H9 (cell line): ENCODE measurements at regions not wholly inside any gene's neighbourhood (a gene's known extent, or its start where the extent isn't known, plus 50 kb on each side); places are given as distances from the start of the nearest gene placed in this dataset.

Experiments
- DNase-seq: peaks from one replicate; pipeline ENCODE4 v3.0.0-alpha.2; 2017
- H2AFZ ChIP-seq: one replicate; pipeline ENCODE4 v1.6.1; 2013; ENCODE audit warnings: mild to moderate bottlenecking, low read length, control low read depth, moderate library complexity
- H2AK5ac ChIP-seq: 2 replicates; pipeline ENCODE4 v1.6.1; 2013; ENCODE audit warnings: low read length, control low read depth, mixed read lengths; ENCODE audit not compliant: insufficient read length
- H2BK120ac ChIP-seq: one replicate; pipeline ENCODE4 v1.6.1; 2013; ENCODE audit warnings: low read depth, mild to moderate bottlenecking, low read length, control low read depth, inconsistent platforms; ENCODE audit not compliant: poor library complexity, severe bottlenecking
- H2BK12ac ChIP-seq: 2 replicates; pipeline ENCODE4 v1.6.1; 2013; ENCODE audit warnings: low read length, control low read depth, mixed read lengths, low read depth; ENCODE audit not compliant: insufficient read length
- H2BK15ac ChIP-seq: 2 replicates; pipeline ENCODE4 v1.6.1; 2013; ENCODE audit warnings: low read depth, low read length, control low read depth
- H2BK20ac ChIP-seq: one replicate; pipeline ENCODE4 v1.6.1; 2013; ENCODE audit warnings: low read depth, mild to moderate bottlenecking, low read length, control low read depth, inconsistent platforms; ENCODE audit not compliant: poor library complexity, severe bottlenecking
- H2BK5ac ChIP-seq: 2 replicates; pipeline ENCODE4 v1.6.1; 2013; ENCODE audit warnings: low read length, control low read depth, mixed read lengths; ENCODE audit not compliant: insufficient read length
- H3K14ac ChIP-seq: 2 replicates; pipeline ENCODE4 v1.6.1; 2013; ENCODE audit warnings: low read length, control low read depth; ENCODE audit not compliant: insufficient read depth
- H3K18ac ChIP-seq: 2 replicates; pipeline ENCODE4 v1.6.1; 2013; ENCODE audit warnings: low read depth, mild to moderate bottlenecking, mixed read lengths, low read length, control low read depth; ENCODE audit not compliant: insufficient read length
- H3K23ac ChIP-seq: 2 replicates; pipeline ENCODE4 v1.6.1; 2013; ENCODE audit warnings: low read length, control low read depth, mixed read lengths, low read depth; ENCODE audit not compliant: insufficient read length
- H3K23me2 ChIP-seq: 2 replicates; pipeline ENCODE4 v1.6.1; 2013; ENCODE audit warnings: low read depth, mild to moderate bottlenecking, mixed read lengths, low read length, control low read depth; ENCODE audit not compliant: insufficient read length, poor library complexity, severe bottlenecking
- H3K27ac ChIP-seq: 2 replicates; pipeline ENCODE4 v1.5.1; 2013; ENCODE audit warnings: low read length, control low read depth, mixed read lengths, low read depth; ENCODE audit not compliant: insufficient read length
- H3K27me3 ChIP-seq: 2 replicates; pipeline ENCODE4 v1.6.1; 2013; ENCODE audit warnings: low read length, control low read depth, inconsistent platforms; ENCODE audit not compliant: insufficient read depth
- H3K4ac ChIP-seq: 2 replicates; pipeline ENCODE4 v1.6.1; 2013; ENCODE audit warnings: low read depth, mild to moderate bottlenecking, control low read depth, inconsistent platforms, low read length, moderate library complexity
- H3K4me1 ChIP-seq: 2 replicates; pipeline ENCODE4 v1.6.1; 2013; ENCODE audit warnings: low read length, control low read depth, inconsistent platforms; ENCODE audit not compliant: insufficient read depth
- H3K4me2 ChIP-seq: 2 replicates; pipeline ENCODE4 v1.6.1; 2013; ENCODE audit warnings: low read length, control low read depth, mixed read lengths; ENCODE audit not compliant: insufficient read length, insufficient read depth
- H3K56ac ChIP-seq: 2 replicates; pipeline ENCODE4 v1.6.1; 2013; ENCODE audit warnings: low read depth, mild to moderate bottlenecking, mixed read lengths, low read length, control low read depth; ENCODE audit not compliant: insufficient read length
- H3K79me1 ChIP-seq: 2 replicates; pipeline ENCODE4 v1.6.1; 2013; ENCODE audit warnings: low read depth, mild to moderate bottlenecking, moderate library complexity, low read length, control low read depth, inconsistent platforms; ENCODE audit not compliant: insufficient read depth, poor library complexity, severe bottlenecking
- H3K79me2 ChIP-seq: 2 replicates; pipeline ENCODE4 v1.6.1; 2013; ENCODE audit warnings: low read length, control low read depth, inconsistent platforms; ENCODE audit not compliant: insufficient read depth
- H3K9ac ChIP-seq: 2 replicates; pipeline ENCODE4 v1.6.1; 2013; ENCODE audit warnings: low read length, control low read depth, mixed read lengths; ENCODE audit not compliant: insufficient read length; ENCODE audit errors: extremely low read depth
- H3K9me3 ChIP-seq: one replicate; pipeline ENCODE4 v1.6.1; 2013; ENCODE audit warnings: low read depth, low read length, inconsistent platforms; ENCODE audit not compliant: control insufficient read depth
- H3T11ph ChIP-seq: one replicate; pipeline ENCODE4 v1.6.1; 2013; ENCODE audit warnings: mild to moderate bottlenecking, low read length, control low read depth, inconsistent platforms
- H4K20me1 ChIP-seq: one replicate; pipeline ENCODE4 v1.6.1; 2013; ENCODE audit not compliant: control insufficient read depth, insufficient read length, insufficient read depth
- H4K5ac ChIP-seq: 2 replicates; pipeline ENCODE4 v1.6.1; 2013; ENCODE audit warnings: low read depth, mild to moderate bottlenecking, mixed read lengths, low read length, control low read depth; ENCODE audit not compliant: insufficient read length
- H4K8ac ChIP-seq: replicated peaks from 2 replicates; pipeline ENCODE4 v1.6.1; 2013; ENCODE audit warnings: low read length, control low read depth, mixed read lengths, low read depth; ENCODE audit not compliant: insufficient read length
- H4K91ac ChIP-seq: 2 replicates; pipeline ENCODE4 v1.6.1; 2013; ENCODE audit warnings: low read depth, mild to moderate bottlenecking, moderate library complexity, mixed read lengths, low read length, control low read depth; ENCODE audit not compliant: insufficient read length
- H3K27ac Mint-ChIP-seq, 3 experiments: 2 replicates in 2 of 3; 3 replicates in 1 of 3; pipeline ENCODE4 v1.8.0; 2020 to 2021; ENCODE audit warnings: mixed read lengths in 3 of 3, mild to moderate bottlenecking in 1 of 3, moderate library complexity in 1 of 3
- H3K27me3 Mint-ChIP-seq: 2 replicates; pipeline ENCODE4 v1.8.0; 2021; ENCODE audit warnings: low read depth, mild to moderate bottlenecking, moderate library complexity, mixed read lengths
- H3K36me3 Mint-ChIP-seq, 3 experiments: 2 replicates in 2 of 3; 3 replicates in 1 of 3; pipeline ENCODE4 v1.8.0; 2020 to 2021; ENCODE audit warnings: low read depth in 3 of 3, mixed read lengths in 3 of 3; ENCODE audit not compliant: insufficient read depth in 1 of 3
- H3K4me1 Mint-ChIP-seq, 2 experiments: 2 replicates each; pipeline ENCODE4 v1.8.0; 2020; ENCODE audit warnings: mixed read lengths in 2 of 2
- H3K4me3 Mint-ChIP-seq, 2 experiments: 2 replicates in 1 of 2; 3 replicates in 1 of 2; pipeline ENCODE4 v1.8.0; 2020 to 2021; ENCODE audit warnings: mild to moderate bottlenecking in 2 of 2, mixed read lengths in 2 of 2, moderate library complexity in 1 of 2
- H3K9me3 Mint-ChIP-seq, 2 experiments: 2 replicates in 1 of 2; 3 replicates in 1 of 2; pipeline ENCODE4 v1.8.0; 2020; ENCODE audit warnings: mild to moderate bottlenecking in 2 of 2, mixed read lengths in 2 of 2, moderate library complexity in 1 of 2
- WGBS: extraction: QIAGEN DNeasy Blood & Tissue Kit; methylation state at CpG from one replicate; pipeline ENCODE4 v1.1.7; 2013; ENCODE audit warnings: missing lambda C conversion rate, low lambda C conversion rate, mixed read lengths; ENCODE audit not compliant: insufficient read length; ENCODE audit errors: extremely low coverage; 5-methylcytosine and 5-hydroxymethylcytosine counted together
- TF ChIP-seq, protein P1 (sequence below): fragments of 200-600 bp; sonication (generic); conservative IDR thresholded peaks from 3 replicates; pipeline ENCODE4 v1.8.0; 2021; ENCODE audit warnings: antibody characterized with exemption, mild to moderate bottlenecking

DNA sequence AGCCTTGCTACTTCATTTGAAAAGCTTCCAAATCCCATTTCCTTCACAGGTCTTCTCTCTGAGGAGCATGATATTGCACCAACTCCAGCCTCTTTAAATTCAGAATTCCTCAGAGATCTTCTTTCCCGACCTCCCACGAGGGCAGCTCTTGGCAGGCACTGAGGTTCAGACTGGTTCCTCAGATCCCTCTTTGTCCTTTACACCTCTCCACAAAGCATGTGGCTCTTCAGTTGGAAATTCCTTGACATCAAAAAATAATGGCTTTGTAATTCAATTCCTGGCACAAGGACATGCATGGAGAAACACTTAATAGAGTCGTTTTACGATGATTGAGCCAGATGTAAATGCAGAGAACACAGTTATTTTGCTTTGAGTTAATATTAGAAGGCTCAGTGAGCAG lies 63.2 kb upstream of the TMX1 start:
- Histone ChIP-seq H2BK15ac (no peak overlapping the region), H3K9me3 (no peaks in the 10 kb centered on the region), H3K18ac (no peak overlapping the region), H3K14ac (no peak overlapping the region), H2AK5ac (no peak overlapping the region), H4K5ac (no peak overlapping the region), H3K23ac (no peak overlapping the region), H2BK12ac (no peak overlapping the region), H3K27ac (no peak overlapping the region), H2AFZ (no peak overlapping the region), H3K4me1 (peaks cover 7% of the 10 kb centered on the region; the same call in 1 of the 2 replicates), H3K56ac (no peak overlapping the region), H3K4ac (no peak overlapping the region), H3T11ph (no peak overlapping the region), H3K9ac (no peak overlapping the region), H3K79me1 (no peaks in the 10 kb centered on the region), H2BK20ac (no peak overlapping the region), H2BK5ac (no peak overlapping the region), H4K8ac (no peak overlapping the region), H2BK120ac (no peak overlapping the region), H3K4me2 (no peak overlapping the region), H4K20me1 (no peaks in the 10 kb centered on the region), H3K27me3 (no peaks in the 10 kb centered on the region), H3K79me2 (no peaks in the 10 kb centered on the region), H4K91ac (no peak overlapping the region), H3K23me2 (no peaks in the 10 kb centered on the region)
- peak overlapping the region in 2 of 3 experiments; percentile 9 to 79; a peak in 4 of 7 replicates for H3K27ac Mint-ChIP-seq
- H3K9me3 Mint-ChIP-seq: no peaks in the 10 kb centered on the region
- no peak for DNase-seq
- H3K4me1 Mint-ChIP-seq: peaks cover 14 to 19% of the 10 kb centered on the region in 2 experiments
- no CpG with 5 or more reads among the region's 4 CpGs for WGBS
- H3K4me3 Mint-ChIP-seq: no peak overlapping the region
- no peaks in the 10 kb centered on the region; a peak in 1 of 7 replicates for H3K36me3 Mint-ChIP-seq
- H3K27me3 Mint-ChIP-seq: no peaks in the 10 kb centered on the region
- TF ChIP-seq, protein P1, sequence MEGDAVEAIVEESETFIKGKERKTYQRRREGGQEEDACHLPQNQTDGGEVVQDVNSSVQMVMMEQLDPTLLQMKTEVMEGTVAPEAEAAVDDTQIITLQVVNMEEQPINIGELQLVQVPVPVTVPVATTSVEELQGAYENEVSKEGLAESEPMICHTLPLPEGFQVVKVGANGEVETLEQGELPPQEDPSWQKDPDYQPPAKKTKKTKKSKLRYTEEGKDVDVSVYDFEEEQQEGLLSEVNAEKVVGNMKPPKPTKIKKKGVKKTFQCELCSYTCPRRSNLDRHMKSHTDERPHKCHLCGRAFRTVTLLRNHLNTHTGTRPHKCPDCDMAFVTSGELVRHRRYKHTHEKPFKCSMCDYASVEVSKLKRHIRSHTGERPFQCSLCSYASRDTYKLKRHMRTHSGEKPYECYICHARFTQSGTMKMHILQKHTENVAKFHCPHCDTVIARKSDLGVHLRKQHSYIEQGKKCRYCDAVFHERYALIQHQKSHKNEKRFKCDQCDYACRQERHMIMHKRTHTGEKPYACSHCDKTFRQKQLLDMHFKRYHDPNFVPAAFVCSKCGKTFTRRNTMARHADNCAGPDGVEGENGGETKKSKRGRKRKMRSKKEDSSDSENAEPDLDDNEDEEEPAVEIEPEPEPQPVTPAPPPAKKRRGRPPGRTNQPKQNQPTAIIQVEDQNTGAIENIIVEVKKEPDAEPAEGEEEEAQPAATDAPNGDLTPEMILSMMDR: no peak
